NT2/D1 (cell line): ENCODE measurements at regions not wholly inside any gene's neighbourhood (a gene's known extent, or its start where the extent isn't known, plus 50 kb on each side); places are given as distances from the start of the nearest gene placed in this dataset.

Experiments used
- SUZ12 ChIP-seq: IDR thresholded peaks from 2 replicates; pipeline ENCODE4 v1.6.1; 2011; ENCODE audit not compliant: insufficient read length, insufficient read depth; ENCODE audit errors: extremely low read depth
- YY1 ChIP-seq: IDR thresholded peaks from 2 replicates; pipeline ENCODE4 v1.6.1; 2011; ENCODE audit not compliant: insufficient read length, insufficient read depth

GRCh38 chr3:88222343-88222742 lies 72.6 kb downstream of the C3orf38 start:
- no peak for TF ChIP-seq YY1
- TF ChIP-seq SUZ12 = no peak
